Ishikawa (cell line): ENCODE measurements at regions not wholly inside any gene's neighbourhood (a gene's known extent, or its start where the extent isn't known, plus 50 kb on each side); places are given as distances from the start of the nearest gene placed in this dataset.

Experiments used
- CEBPB ChIP-seq: IDR thresholded peaks from 2 replicates; pipeline ENCODE4 v1.6.1; 2012
- EGR1 ChIP-seq: IDR thresholded peaks from 2 replicates; pipeline ENCODE4 v1.6.1; 2012
- EP300 ChIP-seq: IDR thresholded peaks from 2 replicates; pipeline ENCODE4 v1.6.1; 2012; ENCODE audit warnings: borderline replicate concordance
- NFIC ChIP-seq: IDR thresholded peaks from 2 replicates; pipeline ENCODE4 v1.6.1; 2012
- RAD21 ChIP-seq: IDR thresholded peaks from 2 replicates; pipeline ENCODE4 v1.6.1; 2012; ENCODE audit warnings: low read depth
- TCF12 ChIP-seq: IDR thresholded peaks from 2 replicates; pipeline ENCODE4 v1.6.1; 2012; ENCODE audit warnings: low read depth
- ZBTB7A ChIP-seq: IDR thresholded peaks from 2 replicates; pipeline ENCODE4 v1.6.1; 2012; ENCODE audit warnings: low read depth
- TF ChIP-seq, protein P1 (sequence below): IDR thresholded peaks from 2 replicates; pipeline ENCODE4 v1.6.1; 2012; ENCODE audit warnings: low read depth, mild to moderate bottlenecking
- TF ChIP-seq, protein P2 (sequence below): IDR thresholded peaks from 2 replicates; pipeline ENCODE4 v1.6.1; 2012
- TF ChIP-seq, protein P3 (sequence below): IDR thresholded peaks from 2 replicates; pipeline ENCODE4 v1.6.1; 2012

DNA sequence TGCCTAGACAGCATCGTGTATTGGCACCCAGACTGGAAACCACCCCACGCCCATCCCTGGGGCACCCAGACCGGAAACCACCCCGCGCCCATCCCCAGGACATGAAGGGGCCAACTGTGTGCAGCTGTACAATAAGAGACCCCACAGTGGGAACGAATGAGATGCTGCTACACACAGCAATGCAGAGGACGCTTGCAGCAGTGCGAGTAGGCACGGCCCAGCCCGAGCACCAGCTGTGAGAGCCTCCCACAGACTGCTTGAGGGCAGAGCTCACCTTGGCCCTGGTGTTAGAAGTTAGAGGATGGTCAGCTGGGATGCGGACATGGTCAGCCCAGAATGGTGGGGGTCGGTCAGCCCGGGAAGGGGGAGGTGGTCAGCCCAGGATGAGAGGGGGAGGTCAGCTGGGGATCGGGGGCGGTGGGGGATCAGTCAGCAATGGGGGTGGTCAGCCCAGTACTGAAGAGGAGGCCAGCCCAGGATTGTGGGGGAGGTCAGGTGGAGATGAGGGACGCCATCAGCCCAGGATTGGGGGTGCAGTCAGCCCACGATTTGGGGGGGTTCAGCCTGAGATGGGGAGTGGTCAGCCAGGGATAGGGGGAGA, 340.0 kb downstream of the C16orf95 start:
- TF ChIP-seq TCF12 (no peak), CEBPB (no peak), EP300 (no peak), RAD21 (no peak), ZBTB7A (no peak), EGR1 (no peak), NFIC (no peak)
- TF ChIP-seq, protein P1, sequence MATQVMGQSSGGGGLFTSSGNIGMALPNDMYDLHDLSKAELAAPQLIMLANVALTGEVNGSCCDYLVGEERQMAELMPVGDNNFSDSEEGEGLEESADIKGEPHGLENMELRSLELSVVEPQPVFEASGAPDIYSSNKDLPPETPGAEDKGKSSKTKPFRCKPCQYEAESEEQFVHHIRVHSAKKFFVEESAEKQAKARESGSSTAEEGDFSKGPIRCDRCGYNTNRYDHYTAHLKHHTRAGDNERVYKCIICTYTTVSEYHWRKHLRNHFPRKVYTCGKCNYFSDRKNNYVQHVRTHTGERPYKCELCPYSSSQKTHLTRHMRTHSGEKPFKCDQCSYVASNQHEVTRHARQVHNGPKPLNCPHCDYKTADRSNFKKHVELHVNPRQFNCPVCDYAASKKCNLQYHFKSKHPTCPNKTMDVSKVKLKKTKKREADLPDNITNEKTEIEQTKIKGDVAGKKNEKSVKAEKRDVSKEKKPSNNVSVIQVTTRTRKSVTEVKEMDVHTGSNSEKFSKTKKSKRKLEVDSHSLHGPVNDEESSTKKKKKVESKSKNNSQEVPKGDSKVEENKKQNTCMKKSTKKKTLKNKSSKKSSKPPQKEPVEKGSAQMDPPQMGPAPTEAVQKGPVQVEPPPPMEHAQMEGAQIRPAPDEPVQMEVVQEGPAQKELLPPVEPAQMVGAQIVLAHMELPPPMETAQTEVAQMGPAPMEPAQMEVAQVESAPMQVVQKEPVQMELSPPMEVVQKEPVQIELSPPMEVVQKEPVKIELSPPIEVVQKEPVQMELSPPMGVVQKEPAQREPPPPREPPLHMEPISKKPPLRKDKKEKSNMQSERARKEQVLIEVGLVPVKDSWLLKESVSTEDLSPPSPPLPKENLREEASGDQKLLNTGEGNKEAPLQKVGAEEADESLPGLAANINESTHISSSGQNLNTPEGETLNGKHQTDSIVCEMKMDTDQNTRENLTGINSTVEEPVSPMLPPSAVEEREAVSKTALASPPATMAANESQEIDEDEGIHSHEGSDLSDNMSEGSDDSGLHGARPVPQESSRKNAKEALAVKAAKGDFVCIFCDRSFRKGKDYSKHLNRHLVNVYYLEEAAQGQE, result no peak
- TF ChIP-seq, protein P2, sequence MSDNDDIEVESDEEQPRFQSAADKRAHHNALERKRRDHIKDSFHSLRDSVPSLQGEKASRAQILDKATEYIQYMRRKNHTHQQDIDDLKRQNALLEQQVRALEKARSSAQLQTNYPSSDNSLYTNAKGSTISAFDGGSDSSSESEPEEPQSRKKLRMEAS, result no peak
- TF ChIP-seq, protein P3, sequence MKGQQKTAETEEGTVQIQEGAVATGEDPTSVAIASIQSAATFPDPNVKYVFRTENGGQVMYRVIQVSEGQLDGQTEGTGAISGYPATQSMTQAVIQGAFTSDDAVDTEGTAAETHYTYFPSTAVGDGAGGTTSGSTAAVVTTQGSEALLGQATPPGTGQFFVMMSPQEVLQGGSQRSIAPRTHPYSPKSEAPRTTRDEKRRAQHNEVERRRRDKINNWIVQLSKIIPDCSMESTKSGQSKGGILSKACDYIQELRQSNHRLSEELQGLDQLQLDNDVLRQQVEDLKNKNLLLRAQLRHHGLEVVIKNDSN, result no peak
